Activated T-helper 1 cell treated with Interleukin-2 at 50 U/mL for 16 hours (primary cell): ENCODE measurements at regions not wholly inside any gene's neighbourhood (a gene's known extent, or its start where the extent isn't known, plus 50 kb on each side); places are given as distances from the start of the nearest gene placed in this dataset.

Experiments used
- DNase-seq: peaks from one replicate; pipeline ENCODE4 v3.0.0-alpha.2; 2020; ENCODE audit warnings: low read depth

DNA sequence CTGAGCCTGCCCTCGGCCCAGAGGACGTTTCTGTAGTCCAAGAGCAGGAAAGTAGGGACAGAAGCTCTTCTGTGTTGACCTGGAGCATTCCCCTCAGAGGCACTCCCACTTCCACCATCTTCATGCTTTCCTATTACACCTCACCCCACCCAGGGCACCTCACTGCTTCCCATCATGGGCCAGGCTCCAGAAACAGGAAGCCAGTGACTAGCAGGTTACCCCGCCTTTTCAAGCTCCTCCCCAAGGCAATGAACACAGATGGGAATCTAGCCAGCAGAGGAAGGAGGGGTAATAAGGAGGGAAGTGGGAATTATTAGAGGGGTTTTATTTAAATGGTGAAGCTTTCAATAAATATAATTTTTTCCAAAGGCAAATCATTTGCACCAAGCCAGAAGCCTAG lies 308.8 kb upstream of the MGAT5 start:
- DNase-seq: no peak

DNA sequence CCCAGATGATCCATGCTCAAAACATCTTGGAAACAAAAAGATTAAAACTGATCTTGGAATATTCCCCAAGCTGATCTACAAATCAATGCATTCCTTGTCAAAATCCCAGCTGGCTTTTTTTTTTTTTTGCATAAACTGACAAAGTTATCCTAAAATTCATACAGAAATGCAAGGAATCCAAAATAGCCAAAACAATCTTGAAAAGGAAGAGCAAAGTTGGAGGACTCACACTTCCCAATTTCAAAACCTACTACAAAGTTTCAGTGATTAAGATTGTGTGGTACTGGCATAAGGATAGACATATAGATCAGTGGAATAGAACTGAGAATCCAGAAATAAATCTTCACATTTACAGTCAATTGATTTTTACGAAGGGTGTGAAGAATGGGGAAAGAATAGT lies 306.8 kb upstream of the MGAT5 start:
- no peak for DNase-seq

DNA sequence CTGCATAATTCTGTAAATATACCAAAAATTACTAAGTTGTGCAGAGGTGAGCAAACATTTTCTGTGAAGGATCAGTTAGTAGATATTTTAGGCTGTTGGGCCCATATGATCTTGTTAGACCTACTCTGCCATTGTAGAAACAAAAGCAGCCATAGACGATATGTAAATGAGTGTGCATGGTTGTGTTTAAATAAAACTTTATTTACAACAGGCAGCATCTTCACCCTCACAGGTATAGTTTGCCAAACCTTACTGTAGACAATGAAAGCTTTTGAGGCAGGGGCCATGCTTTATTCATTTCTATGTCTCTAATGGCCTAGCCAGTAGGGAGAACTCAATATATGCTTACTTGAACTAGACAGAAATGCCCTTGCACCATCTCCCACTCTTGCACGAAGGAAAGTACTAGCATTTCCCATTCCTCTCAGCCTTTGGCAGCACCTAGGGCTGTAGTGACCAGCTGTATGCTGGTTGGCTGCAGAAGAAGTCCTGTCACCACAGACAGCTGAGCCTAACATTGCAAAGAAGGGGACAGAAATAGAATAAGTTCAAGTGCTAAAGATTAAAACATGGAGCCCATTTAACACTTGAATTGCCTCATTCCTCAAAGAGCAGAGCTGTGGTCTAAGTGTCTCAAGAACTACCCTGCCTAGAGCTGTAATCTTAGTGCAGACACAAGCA lies 305.1 kb upstream of the MGAT5 start:
- no peak for DNase-seq

DNA sequence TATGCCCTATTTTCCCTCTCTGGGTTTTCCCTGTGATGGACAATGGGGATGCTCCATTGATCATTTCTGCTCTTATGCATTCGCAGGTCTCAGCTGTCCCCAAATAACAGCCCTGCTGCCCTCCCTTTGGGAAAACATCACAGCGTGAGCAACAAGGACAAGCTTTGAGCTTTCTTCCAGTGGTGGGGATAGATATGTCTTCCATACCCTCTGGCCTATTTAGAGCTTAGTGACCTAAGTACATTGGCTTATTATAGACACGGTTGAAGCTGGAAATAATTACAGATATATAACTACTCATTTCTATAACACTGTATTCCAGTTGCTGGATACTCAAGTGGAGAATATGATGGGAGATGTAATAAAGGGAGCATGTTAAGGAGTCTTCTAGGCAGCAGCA lies 304.3 kb upstream of the MGAT5 start:
- no peak for DNase-seq

DNA sequence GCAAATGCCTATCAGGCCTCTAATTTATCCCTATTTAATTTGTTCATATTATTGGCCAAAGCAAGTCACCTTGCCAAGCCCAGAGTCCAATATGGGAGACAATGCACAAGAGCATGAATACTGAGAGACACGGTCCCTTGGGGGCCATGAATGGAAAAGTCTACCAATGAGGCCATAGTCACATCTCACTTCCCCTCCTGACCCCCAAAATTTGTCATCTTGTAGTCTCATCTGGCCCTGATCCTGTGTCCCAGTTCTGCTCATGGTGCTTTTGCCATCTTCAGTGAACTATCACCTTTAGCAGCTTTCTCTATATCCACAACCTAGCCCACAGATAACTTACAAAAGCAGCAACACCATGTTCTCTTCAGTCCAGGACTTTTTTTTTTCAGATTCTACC lies 302.7 kb upstream of the MGAT5 start:
- no peak for DNase-seq

DNA sequence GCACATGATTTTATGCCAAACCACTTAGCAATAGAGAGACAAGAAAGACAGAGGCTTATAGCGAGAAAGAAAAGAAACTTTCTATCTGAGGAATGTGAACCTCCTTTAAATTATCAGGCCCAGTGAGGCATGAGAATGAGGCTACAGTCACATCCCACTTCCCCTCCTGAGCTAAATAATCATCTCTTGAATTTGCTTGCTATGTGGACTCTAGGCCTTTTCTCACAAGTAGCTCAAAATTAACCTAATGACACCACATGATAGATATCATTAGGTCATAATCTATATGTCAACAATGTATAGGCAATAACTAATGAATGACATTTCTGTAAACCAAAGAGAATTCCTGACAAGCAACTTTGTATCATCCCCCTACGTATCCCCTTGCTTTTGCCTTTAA lies 301.5 kb upstream of the MGAT5 start:
- DNase-seq: no peak

DNA sequence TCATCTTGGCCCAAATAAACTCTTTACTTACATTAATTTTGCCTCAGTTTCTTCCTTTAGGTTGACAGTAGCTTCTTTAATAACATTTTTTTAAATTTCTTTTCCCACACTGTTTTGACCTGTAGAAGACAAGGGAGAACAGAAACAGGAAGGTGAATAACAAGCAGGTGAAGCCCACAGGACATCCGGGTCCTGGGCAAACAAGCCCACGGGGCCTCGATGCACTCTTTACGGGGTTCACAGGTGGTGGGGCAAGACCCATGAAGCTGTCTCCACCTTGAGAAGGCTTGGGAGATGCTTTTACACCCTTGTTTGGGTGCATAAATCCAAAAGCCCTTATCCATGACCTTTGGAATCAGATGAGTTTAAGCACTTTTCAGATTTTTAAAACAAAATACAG lies 301.0 kb upstream of the MGAT5 start:
- DNase-seq: no peak

DNA sequence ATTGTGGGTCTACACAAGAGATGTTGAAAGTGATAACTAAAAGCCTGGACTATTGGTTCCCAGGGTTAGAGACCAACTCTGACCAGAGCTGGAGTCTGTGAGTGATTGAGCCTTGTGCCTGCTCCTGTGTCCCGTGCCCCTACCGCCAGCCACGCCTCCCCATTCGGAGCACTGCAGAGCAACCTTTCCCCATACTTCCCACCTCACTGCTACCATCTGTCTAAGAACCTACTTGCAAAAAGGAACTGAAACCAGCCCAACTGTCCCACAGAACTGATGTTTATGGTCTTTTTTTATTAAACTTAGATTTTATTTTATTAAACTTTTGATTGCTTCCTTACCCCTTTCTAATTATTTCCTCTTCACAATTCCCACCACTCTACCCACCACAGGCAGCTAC lies 300.3 kb upstream of the MGAT5 start:
- no peak for DNase-seq

DNA sequence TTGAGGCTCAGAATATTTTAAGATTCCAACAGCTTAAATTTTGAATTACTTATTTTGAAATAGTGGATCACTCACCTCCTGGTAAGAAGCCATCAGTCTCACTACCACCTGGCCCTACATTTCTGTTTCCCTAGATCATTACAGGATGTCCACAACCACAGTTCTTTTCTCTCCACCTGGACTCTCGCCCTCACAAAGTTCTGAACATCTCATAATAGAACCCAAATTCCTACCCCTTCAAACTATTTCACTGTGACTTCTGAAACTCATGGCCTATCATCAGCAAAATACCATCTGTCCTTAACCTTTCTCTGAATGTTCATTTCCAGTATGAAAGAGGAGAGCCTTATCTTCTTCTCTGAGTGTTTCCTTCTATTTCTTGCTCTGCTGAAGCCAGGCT lies 299.2 kb upstream of the MGAT5 start:
- no peak for DNase-seq

DNA sequence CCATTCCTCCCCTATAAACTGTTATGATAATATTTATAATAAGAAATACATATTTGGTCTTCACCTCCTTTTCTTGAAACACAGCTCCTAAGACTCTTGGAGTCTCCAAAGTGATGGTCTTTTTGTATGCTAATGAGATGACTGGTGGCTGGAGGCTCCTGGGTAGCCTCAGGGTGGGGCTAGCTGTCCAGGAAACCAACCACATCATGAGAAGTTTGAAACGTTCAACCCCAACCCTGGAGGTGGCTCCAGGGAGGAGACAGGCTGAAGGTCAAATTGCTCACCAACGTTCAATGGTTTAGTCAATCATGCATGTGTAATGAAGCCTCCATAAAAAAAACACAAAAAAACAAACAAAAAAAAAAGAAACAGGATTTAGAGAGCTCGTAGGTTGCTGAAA lies 298.7 kb upstream of the MGAT5 start:
- DNase-seq: no peak

DNA sequence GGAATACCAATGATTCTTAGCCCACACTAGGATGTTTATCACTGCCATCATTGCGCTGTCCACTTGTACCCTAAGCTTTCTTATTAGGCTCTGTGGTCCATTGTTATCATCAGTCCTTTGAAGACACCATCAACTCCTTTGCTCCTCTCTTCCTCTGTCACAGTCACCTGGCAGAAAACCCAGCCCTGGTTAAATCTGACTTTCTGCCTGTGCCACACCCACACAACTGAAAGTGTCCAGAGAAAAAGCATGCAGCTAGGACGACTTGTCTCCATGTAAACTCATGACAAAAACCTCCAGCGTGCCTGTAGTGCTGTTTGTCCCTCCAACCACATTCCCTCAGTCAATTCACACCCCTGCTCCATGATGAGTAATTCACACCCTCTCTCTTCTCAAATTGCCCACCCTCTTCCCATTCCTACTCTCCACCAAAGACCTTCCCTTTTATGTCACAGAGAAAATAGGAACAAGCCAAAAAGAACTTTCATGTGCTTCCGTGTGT lies 297.4 kb upstream of the MGAT5 start:
- DNase-seq: no peak

DNA sequence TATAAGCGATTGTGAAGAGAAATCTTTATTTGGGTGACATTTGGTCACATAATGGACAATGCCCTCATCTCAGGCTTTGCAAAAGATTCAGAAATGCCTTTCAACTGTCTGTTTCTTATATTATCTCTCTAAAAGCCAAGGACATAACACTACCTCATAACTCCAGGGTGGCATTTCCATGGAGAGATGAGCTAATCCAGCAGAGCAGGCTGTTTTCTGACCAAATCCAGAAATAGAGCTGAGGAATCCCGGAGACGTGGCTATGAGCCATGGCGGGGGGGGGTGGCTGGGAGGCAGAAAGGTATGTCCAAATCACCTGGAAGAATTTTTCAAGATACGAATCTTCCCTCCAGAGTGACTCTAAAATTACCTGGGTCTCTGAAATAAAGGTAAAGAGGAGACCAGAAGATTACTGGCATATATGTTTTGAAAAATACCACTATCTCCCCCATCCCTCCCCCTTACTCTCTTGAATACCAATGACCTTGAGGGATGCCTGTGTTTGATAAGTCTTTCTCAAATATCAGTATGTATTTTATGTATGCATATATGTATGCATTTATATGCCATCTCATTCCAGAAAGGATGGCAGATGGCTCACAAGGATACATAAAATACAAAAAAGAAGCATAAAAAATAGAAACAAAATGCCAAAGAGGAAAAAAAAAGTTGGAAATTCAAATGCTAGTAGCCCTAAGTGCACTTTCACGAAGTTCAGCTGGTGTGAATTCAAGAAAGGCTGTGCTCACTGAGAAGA lies 296.0 kb upstream of the MGAT5 start:
- DNase-seq: no peak

DNA sequence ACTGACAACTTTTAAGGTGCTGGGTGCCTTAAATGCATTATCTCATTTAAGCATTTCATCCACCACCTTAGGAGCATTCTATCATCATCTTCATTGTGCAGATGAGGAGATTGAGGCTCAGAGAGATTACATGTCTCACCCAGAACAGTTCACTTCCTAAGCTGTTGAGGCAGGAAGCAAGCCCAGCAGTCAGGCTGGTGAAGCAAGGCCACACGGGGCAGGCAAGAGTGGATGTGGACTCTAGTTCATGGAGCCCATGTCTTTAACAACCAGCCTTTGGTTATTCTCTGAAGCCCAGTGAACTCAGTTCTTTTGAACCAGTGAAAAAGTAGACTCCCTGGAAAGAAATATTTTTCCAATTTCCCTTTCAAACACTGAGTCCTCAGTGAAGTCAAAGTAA lies 294.8 kb upstream of the MGAT5 start:
- DNase-seq: no peak

DNA sequence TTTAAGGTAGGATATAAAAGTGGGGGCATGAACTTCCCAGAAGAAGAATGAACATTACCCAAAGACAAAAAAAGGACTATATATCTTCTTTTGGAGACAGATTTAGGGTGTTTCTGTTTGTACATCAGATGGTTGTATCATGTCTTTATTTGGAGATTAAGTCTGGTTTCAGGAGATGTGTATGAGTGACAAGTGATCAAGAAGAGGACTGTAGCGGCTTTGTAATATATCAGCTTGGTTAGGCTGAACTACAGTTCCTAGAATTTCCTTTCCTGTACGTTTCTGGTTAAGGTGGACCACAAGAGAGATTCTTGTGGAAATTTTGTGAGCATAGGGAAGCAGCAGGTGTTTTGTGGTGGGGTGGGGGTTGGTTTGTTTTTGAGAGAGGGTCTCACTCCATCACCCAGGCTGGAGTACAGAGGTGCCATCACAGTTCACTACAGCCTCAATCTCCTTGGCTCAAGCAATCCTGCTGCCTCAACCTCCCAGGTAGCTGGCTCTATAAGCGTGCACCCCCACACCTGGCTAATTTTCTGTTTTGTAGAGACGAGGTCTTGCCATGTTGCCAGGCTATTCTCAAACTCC lies 287.1 kb upstream of the MGAT5 start:
- no peak for DNase-seq

DNA sequence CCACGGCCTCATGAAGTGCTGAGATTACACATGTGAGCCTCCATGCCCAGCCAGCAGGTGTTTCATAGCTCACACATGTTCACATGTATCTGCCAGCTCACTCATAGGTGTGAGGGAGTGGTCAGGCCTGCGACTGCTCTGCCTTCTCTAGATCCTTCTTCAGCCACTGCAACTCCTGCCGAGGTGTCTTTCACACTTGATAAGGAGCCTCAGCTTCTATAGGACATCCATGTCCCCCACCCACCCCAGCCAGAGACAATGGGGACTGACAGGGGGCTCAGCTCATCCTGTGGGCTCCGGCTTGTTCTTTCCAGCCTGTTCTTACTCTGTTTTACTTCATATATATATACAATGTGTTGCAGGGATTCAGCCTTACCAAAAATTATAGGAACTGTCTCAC lies 286.5 kb upstream of the MGAT5 start:
- no peak for DNase-seq

DNA sequence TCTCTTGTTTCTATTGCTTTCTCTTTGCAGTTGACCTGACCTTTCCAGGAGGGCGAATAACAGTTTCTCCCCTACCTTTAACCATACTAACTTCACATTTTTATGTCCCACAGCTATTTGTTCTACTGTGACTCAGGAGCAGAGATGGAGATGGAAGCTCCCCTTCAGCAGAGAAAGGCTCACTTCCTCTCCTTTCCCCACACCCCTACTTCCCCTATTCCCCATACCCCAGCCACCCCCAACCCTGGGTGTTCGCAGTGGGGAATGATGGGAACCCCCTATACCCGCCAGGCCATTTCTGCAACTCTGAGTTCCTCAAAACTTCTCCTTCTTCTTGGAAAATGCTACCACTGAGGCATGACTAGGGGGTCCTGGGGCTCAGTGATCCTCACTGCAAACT lies 285.4 kb upstream of the MGAT5 start:
- no peak for DNase-seq

DNA sequence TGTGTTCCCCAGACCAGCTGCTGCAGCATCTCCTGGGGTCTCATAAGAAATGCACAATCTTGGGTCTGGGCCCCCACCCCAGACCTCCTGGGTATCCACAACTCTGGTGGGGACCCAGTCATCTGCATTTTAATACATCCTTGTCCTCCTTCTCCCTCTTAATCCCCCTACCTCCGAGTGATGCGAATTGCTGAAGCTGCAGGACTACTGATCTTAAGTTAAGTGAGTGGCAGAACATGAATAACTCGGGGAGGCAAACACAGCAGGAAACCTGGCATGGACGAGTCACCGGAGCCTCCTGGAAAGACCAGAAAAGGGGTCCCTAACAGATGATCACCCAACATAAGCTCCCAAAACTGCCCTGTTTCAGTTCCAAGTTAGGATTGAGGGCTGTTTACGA lies 283.2 kb upstream of the MGAT5 start:
- DNase-seq: no peak

DNA sequence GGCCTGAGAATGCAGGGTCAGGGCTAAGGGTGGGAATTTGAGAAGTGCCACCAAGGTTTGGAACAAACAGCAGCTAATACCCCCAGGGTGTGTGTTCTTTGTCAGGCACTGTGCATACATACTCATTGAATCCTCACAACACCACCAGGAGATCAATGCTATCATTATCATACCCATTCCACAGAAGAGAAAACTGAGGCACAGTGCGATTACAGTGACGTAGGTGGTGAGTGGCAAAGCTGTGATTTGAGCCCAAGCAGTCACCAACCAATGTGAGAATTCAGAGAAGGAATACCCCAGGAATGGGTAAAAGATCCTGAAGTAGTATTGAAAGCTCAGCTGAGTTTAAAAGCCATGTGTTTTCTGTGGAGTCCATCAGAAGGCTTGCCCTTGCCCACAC lies 281.6 kb upstream of the MGAT5 start:
- DNase-seq: no peak

DNA sequence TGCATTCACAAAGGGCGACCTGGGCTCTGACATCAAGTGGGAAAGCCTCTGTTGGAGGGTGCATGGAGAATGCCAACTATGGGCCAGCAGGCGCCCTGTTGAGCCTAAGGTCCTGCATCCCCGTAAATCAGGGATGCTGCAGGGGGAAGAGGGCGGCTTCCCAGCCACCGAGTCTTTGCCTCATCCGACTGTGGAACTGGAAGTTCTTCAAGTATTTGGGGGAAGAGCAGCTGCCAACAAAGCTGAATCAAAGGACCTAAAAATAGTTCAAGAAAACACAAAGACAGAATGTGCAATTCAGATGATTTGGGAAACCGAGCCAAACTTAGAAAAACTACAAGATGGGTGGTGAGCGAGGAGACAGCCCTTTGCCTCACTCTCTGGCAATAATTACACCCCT lies 281.1 kb upstream of the MGAT5 start:
- DNase-seq: no peak

DNA sequence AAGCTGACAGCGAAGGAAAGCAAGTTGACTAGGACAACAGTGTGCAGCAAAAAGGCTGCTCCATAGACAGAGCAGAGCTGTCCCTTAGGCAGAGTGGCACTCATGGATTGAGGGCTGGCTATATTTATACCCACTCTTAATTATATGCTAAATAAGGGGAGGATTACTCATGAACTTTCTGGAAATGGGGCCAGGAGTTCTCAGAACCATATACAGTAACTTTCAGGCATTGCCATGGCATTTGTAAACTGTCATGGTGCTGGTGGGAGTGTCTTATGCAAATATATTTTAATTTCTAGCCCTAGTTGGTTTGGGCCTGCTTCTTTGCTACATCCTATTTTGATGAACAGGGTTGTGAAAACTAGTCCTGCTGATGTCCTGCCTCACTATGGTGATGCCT lies 279.5 kb upstream of the MGAT5 start:
- no peak for DNase-seq

DNA sequence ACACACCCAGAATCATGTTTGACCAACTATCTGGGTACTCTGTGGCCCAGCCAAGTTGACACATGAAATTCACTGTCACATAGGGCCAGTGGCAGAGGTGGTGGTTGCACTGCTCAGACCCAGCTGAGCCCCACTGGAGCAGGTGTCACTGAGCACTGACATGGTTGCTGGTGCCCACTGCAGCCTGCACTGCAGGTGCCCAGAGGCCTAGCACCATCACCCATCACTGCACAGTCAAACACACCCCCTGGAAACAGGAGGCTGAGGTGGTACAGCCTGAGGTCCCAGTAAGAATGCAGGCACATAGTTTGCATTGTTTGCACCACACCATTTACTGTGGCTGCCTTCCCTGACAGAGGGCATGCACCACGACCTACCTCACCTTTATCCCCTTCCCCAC lies 278.7 kb upstream of the MGAT5 start:
- DNase-seq: no peak

DNA sequence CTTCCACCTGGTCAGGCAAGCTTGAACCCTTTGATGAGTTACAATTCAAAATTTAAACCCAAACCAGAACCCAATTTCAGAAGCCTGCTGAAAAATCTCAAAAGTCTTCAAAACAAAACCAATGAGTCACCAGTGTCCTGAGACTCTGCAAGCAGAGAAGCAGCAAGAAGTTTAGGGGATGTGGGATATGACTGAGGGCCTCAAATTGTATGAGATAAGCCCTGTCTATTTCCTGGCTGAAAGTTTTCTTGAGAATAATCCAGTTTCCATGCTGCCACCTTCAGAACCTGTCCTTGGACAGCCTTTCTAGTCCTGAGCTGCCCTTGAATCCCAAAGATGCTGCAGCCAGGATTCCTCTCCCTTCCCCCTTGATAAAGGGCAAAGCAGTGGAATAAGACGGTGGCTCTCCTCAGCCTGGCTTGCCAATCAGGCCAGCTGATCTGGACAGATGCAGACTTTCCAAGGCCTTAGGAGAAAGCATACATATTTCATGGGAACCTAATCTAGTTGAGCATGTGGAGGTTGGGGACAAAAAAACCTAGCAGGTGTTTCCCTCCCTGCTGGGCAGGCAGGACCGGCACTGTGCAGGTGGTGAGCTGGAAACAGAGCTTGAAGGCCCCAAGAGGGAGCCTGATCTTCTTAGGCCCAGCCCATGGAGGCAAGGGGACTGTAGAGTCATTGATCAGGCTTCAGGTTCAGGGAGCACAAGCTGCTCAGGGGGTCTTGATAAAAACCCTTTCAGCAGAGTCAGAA lies 278.0 kb upstream of the MGAT5 start:
- DNase-seq: no peak

DNA sequence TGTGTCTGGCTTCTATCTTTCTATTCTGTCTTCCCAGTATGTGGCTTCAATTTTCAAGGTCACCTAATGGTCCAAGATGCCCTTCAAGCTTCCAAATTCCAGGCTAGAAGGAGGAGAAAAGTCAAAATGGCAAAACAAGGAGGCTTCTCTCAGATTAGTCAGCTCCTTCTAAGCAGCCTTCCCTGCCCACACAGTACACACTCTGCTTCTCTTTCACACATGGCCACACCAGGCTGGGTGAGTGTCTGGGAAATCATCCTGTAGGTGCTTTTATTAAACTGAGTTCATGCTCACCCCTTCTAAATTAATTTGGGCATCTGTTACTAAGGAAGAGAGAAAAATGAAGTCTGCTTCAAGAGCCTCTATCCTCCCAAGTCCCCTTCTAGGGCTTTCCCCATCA lies 277.2 kb upstream of the MGAT5 start:
- no peak for DNase-seq
